ENCODE measurements at regions not wholly inside any gene's neighbourhood (a gene's known extent, or its start where the extent isn't known, plus 50 kb on each side); places are given as distances from the start of the nearest gene placed in this dataset.

GRCh38 chrX:110924871-110925270 is 129.3 kb upstream of the CHRDL1 start:
- BruUV-seq (replicated peaks), result no TSS peak
- Histone ChIP-seq H3K36me3 (ENCODE audit: control insufficient read depth, insufficient read depth, low read length) (no peaks in the 10 kb centered on the region), H3K27ac (ENCODE audit: low read length) (no peak overlapping the region), H3K27me3 (ENCODE audit: control insufficient read depth, insufficient read depth, low read length) (no peaks in the 10 kb centered on the region), H3K4me3 (ENCODE audit: low read depth in 2 of 2, low read length in 2 of 2) (no peak overlapping the region), H3K9me3 (ENCODE audit: control insufficient read depth, insufficient read depth, low read depth, low read length) (no peaks in the 10 kb centered on the region), H3K4me1 (ENCODE audit: control insufficient read depth, insufficient read depth, low read length) (no peaks in the 10 kb centered on the region)
- intact Hi-C loops (cut with micrococcal nuclease; ENCODE audit: unreplicated experiment), result no loop called here
- ATAC-seq (no peak), DNase-seq (ENCODE audit: low read depth, low spot score) (no peak)
- TF ChIP-seq SIN3A (IDR thresholded peaks at IDR 0.05; ENCODE audit: borderline replicate concordance, insufficient read depth, low read depth, low read length) (no peak), REST (IDR thresholded peaks at IDR 0.05; ENCODE audit: insufficient read depth in 1 of 2, low read depth in 2 of 2, low read length in 1 of 2) (no peak), POLR2AphosphoS5 (IDR thresholded peaks at IDR 0.05; ENCODE audit: low read depth, low read length) (no peak), TCF7L2 (IDR thresholded peaks at IDR 0.05; ENCODE audit: low read depth, low read length) (no peak), CTCF (IDR thresholded peaks at IDR 0.05) (no peak)
- in situ Hi-C loops (cut with HindIII; ENCODE audit: low pct_unique_long_range_greater_than_20kb, low sequenced_read_pairs), result no loop called here
- CTCF ChIA-PET, result no interaction called here
- POLR2A ChIA-PET, result no interaction called here

GRCh38 chrX:110920991-110921390 is 125.4 kb upstream of the CHRDL1 start:
- H3K4me1 ChIP-seq (ENCODE audit: control insufficient read depth, insufficient read depth, low read length), result no peaks in the 10 kb centered on the region
- no TSS peak for BruUV-seq (replicated peaks)
- no peaks in the 10 kb centered on the region for H3K36me3 ChIP-seq (ENCODE audit: control insufficient read depth, insufficient read depth, low read length)
- TF ChIP-seq REST (IDR thresholded peaks at IDR 0.05; ENCODE audit: insufficient read depth in 1 of 2, low read depth in 2 of 2, low read length in 1 of 2) (no peak), SIN3A (IDR thresholded peaks at IDR 0.05; ENCODE audit: borderline replicate concordance, insufficient read depth, low read depth, low read length) (no peak), CTCF (IDR thresholded peaks at IDR 0.05) (no peak), POLR2AphosphoS5 (IDR thresholded peaks at IDR 0.05; ENCODE audit: low read depth, low read length) (no peak), TCF7L2 (IDR thresholded peaks at IDR 0.05; ENCODE audit: low read depth, low read length) (no peak)
- in situ Hi-C loops (cut with HindIII; ENCODE audit: low pct_unique_long_range_greater_than_20kb, low sequenced_read_pairs) (no loop called here), intact Hi-C loops (cut with micrococcal nuclease; ENCODE audit: unreplicated experiment) (no loop called here)
- ChIA-PET CTCF (no interaction called here), POLR2A (no interaction called here)
- DNase-seq (ENCODE audit: low read depth, low spot score), result no peak
- no peak for ATAC-seq
- H3K4me3 ChIP-seq (ENCODE audit: low read depth in 2 of 2, low read length in 2 of 2), result no peak overlapping the region
- H3K9me3 ChIP-seq (ENCODE audit: control insufficient read depth, insufficient read depth, low read depth, low read length), result no peaks in the 10 kb centered on the region
- H3K27me3 ChIP-seq (ENCODE audit: control insufficient read depth, insufficient read depth, low read length), result no peaks in the 10 kb centered on the region
- H3K27ac ChIP-seq (ENCODE audit: low read length), result no peak overlapping the region

Data from Panc1 (cell line).